H1 (cell line): ENCODE measurements at regions not wholly inside any gene's neighbourhood (a gene's known extent, or its start where the extent isn't known, plus 50 kb on each side); places are given as distances from the start of the nearest gene placed in this dataset.

Source experiments
- EP300 ChIP-seq, 2 experiments: IDR thresholded peaks; 1 replicate in 1 of 2; 2 replicates in 1 of 2; pipeline ENCODE4 v1.6.1; 2011 to 2012; ENCODE audit warnings: low read depth in 2 of 2, low read length in 2 of 2, mild to moderate bottlenecking in 2 of 2, borderline replicate concordance in 1 of 2, inconsistent platforms in 1 of 2, moderate library complexity in 1 of 2
- EZH2 ChIP-seq: fragments of 200-600 bp; sonication (generic); IDR thresholded peaks from 2 replicates; pipeline ENCODE4 v1.7.1; 2012; ENCODE audit warnings: low read depth, mild to moderate bottlenecking, moderate library complexity, low read length, inconsistent platforms; ENCODE audit not compliant: severe bottlenecking
- SP2 ChIP-seq: IDR thresholded peaks from 2 replicates; pipeline ENCODE4 v1.6.1; 2012; ENCODE audit warnings: mild to moderate bottlenecking, low read length, inconsistent platforms
- YY1 ChIP-seq: IDR thresholded peaks from 2 replicates; pipeline ENCODE4 v1.6.1; 2011; ENCODE audit warnings: low read depth, mild to moderate bottlenecking, low read length
- TF ChIP-seq, protein P1 (sequence below), 3 experiments: IDR thresholded peaks; 1 replicate in 2 of 3; 2 replicates in 1 of 3; pipeline versions ENCODE4 v1.5.1 to v1.6.1; 2011; ENCODE audit warnings: low read length in 3 of 3, mild to moderate bottlenecking in 3 of 3, inconsistent platforms in 2 of 3, low read depth in 1 of 3, moderate library complexity in 1 of 3; ENCODE audit not compliant: insufficient read depth in 1 of 3; ENCODE audit errors: control extremely low read depth in 1 of 3

DNA sequence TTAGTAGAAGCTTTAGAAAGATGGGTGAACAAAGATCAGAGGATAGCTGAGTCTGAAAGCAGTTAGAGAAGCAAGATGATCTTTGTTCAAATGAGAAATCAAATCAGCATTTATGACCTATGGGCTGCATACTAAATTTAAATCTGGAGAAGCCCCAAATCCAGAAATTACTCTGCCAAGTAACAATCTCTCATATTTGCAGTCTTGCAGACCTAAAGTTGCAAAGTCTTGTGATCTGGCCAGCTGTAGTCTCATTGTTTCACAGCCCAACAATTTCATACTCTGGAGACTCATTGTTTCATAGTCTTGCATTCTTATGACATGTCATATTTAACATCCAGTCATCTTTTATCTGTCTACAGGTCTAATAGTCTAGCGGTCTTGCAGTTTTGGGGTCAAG, 364.9 kb upstream of the RSPO3 start:
- TF ChIP-seq, protein P1, sequence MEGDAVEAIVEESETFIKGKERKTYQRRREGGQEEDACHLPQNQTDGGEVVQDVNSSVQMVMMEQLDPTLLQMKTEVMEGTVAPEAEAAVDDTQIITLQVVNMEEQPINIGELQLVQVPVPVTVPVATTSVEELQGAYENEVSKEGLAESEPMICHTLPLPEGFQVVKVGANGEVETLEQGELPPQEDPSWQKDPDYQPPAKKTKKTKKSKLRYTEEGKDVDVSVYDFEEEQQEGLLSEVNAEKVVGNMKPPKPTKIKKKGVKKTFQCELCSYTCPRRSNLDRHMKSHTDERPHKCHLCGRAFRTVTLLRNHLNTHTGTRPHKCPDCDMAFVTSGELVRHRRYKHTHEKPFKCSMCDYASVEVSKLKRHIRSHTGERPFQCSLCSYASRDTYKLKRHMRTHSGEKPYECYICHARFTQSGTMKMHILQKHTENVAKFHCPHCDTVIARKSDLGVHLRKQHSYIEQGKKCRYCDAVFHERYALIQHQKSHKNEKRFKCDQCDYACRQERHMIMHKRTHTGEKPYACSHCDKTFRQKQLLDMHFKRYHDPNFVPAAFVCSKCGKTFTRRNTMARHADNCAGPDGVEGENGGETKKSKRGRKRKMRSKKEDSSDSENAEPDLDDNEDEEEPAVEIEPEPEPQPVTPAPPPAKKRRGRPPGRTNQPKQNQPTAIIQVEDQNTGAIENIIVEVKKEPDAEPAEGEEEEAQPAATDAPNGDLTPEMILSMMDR (IDR thresholded peaks at IDR 0.05; ENCODE audit: control extremely low read depth in 1 of 3, insufficient read depth in 1 of 3, low read depth in 1 of 3, low read length in 3 of 3): no peak
- TF ChIP-seq EP300 (IDR thresholded peaks at IDR 0.05; ENCODE audit: borderline replicate concordance in 1 of 2, low read depth in 2 of 2, low read length in 2 of 2): no peak
- TF ChIP-seq YY1: no peak
- TF ChIP-seq EZH2: no peak
- no peak for TF ChIP-seq SP2
